ENCODE measurements at regions not wholly inside any gene's neighbourhood (a gene's known extent, or its start where the extent isn't known, plus 50 kb on each side); places are given as distances from the start of the nearest gene placed in this dataset.

DNA sequence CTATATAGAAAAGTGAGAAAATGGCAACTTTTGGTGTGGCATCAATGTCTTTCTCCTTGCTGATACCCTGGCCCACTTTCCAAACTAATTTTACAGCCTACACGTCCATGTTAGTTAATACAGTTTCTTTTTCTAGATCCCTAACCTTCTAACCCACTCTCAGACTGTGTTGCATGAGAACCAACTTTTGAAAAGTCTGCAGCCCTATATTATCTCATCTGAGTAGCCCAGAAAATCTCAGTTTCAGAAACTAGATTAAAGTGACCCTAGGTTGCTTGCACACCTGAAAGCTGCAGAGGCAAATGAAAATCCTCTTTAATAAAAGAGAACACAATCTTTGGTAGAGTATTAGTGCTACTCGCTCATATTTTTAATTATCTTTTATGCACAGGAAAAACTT lies 371.6 kb upstream of the EMCN start:
- Histone ChIP-seq H3K4me3 (no peak overlapping the region), H3K27ac (no peak overlapping the region), H3K27me3 (replicated peaks; ENCODE audit: insufficient read depth) (no peaks in the 10 kb centered on the region), H3K4me1 (ENCODE audit: control insufficient read depth in 1 of 2, low read depth in 2 of 2) (no peaks in the 10 kb centered on the region), H3K9me3 (no peaks in the 10 kb centered on the region), H3K36me3 (no peaks in the 10 kb centered on the region)
- DNase-seq (ENCODE audit: low spot score): no peak
- TF ChIP-seq, protein P1, sequence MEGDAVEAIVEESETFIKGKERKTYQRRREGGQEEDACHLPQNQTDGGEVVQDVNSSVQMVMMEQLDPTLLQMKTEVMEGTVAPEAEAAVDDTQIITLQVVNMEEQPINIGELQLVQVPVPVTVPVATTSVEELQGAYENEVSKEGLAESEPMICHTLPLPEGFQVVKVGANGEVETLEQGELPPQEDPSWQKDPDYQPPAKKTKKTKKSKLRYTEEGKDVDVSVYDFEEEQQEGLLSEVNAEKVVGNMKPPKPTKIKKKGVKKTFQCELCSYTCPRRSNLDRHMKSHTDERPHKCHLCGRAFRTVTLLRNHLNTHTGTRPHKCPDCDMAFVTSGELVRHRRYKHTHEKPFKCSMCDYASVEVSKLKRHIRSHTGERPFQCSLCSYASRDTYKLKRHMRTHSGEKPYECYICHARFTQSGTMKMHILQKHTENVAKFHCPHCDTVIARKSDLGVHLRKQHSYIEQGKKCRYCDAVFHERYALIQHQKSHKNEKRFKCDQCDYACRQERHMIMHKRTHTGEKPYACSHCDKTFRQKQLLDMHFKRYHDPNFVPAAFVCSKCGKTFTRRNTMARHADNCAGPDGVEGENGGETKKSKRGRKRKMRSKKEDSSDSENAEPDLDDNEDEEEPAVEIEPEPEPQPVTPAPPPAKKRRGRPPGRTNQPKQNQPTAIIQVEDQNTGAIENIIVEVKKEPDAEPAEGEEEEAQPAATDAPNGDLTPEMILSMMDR (IDR thresholded peaks at IDR 0.05): no peak
- no peak for ATAC-seq (ENCODE audit: insufficient number of reproducible peaks, low FRiP score, low read depth)

GRCh38 chr4:100882661-100883060 lies 364.8 kb upstream of the EMCN start:
- no peak for ATAC-seq (ENCODE audit: insufficient number of reproducible peaks, low FRiP score, low read depth)

DNA sequence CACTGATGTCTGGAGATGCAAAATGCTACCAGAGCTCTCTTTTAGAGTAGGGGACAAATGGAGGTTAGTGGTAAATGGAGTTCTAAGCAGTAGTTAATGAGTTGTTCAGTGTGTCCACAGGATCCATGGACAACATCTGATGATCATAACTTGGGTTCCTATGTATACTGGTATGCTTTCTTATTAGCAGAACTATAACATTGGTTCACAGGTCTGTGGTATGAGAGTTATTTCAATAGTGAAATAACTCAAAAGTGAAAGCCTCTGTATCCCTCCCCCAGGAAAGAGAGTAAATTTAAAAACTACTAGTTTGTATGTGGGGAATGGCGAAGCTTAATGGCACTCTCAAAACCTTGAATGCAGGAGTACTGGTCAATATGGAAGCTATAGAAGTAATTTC lies 363.5 kb upstream of the EMCN start:
- DNase-seq (ENCODE audit: low spot score) (no peak), ATAC-seq (ENCODE audit: insufficient number of reproducible peaks, low FRiP score, low read depth) (no peak)
- Histone ChIP-seq H3K27ac (no peak overlapping the region), H3K27me3 (replicated peaks; ENCODE audit: insufficient read depth) (no peaks in the 10 kb centered on the region), H3K4me3 (no peak overlapping the region), H3K4me1 (ENCODE audit: control insufficient read depth in 1 of 2, low read depth in 2 of 2) (no peaks in the 10 kb centered on the region), H3K9me3 (no peaks in the 10 kb centered on the region), H3K36me3 (no peaks in the 10 kb centered on the region)
- TF ChIP-seq, protein P1 (IDR thresholded peaks at IDR 0.05): no peak

More at GRCh38 chr4:100882661-100883060, 364.8 kb upstream of the EMCN start:
- TF ChIP-seq, protein P1 (IDR thresholded peaks at IDR 0.05): no peak
- Histone ChIP-seq H3K27ac (no peak overlapping the region), H3K27me3 (replicated peaks; ENCODE audit: insufficient read depth) (no peaks in the 10 kb centered on the region), H3K4me1 (ENCODE audit: control insufficient read depth in 1 of 2, low read depth in 2 of 2) (no peaks in the 10 kb centered on the region), H3K4me3 (no peak overlapping the region), H3K9me3 (no peaks in the 10 kb centered on the region), H3K36me3 (no peaks in the 10 kb centered on the region)
- DNase-seq (ENCODE audit: low spot score): no peak

GRCh38 chr4:100880011-100880410 lies 362.2 kb upstream of the EMCN start:
- Histone ChIP-seq H3K4me3 (no peak overlapping the region), H3K27ac (no peak overlapping the region), H3K4me1 (ENCODE audit: control insufficient read depth in 1 of 2, low read depth in 2 of 2) (no peaks in the 10 kb centered on the region), H3K27me3 (replicated peaks; ENCODE audit: insufficient read depth) (no peaks in the 10 kb centered on the region), H3K9me3 (no peaks in the 10 kb centered on the region), H3K36me3 (no peaks in the 10 kb centered on the region)
- ATAC-seq (ENCODE audit: insufficient number of reproducible peaks, low FRiP score, low read depth) (no peak), DNase-seq (ENCODE audit: low spot score) (no peak)
- TF ChIP-seq, protein P1 (IDR thresholded peaks at IDR 0.05): no peak

DNA sequence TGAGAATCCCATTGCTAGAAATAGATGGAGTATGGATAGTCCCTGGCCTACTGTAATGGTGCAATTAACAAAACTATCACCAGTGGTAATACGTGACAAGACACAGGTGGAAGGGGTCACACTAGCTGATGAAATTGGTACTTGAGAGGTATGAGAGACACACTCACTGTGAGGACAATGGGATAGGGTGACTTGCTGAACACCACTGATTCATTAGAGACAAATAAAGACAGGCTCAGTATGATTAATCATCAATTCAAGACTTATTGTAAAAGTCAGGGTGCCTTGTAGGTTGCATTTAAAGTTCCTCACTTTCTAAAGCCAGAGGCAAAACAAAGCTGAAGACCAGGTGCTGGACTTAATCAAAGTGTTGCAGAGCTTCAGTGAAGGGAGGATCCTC lies 361.6 kb upstream of the EMCN start:
- TF ChIP-seq, protein P1 (IDR thresholded peaks at IDR 0.05): no peak
- Histone ChIP-seq H3K36me3 (no peaks in the 10 kb centered on the region), H3K27ac (no peak overlapping the region), H3K4me1 (ENCODE audit: control insufficient read depth in 1 of 2, low read depth in 2 of 2) (no peaks in the 10 kb centered on the region), H3K27me3 (replicated peaks; ENCODE audit: insufficient read depth) (no peaks in the 10 kb centered on the region), H3K4me3 (no peak overlapping the region), H3K9me3 (no peaks in the 10 kb centered on the region)
- no peak for DNase-seq (ENCODE audit: low spot score)
- ATAC-seq (ENCODE audit: insufficient number of reproducible peaks, low FRiP score, low read depth): no peak

Measured in thoracic aorta (tissue), 2 donors.